HAP-1 (cell line): ENCODE measurements at regions not wholly inside any gene's neighbourhood (a gene's known extent, or its start where the extent isn't known, plus 50 kb on each side); places are given as distances from the start of the nearest gene placed in this dataset.
A peak's percentile ranks its signal among the peaks of the same experiment; 100 is the strongest.

Source experiments
- DNase-seq, 2 experiments: peaks; one replicate each; pipeline ENCODE4 v3.0.0-alpha.2; 2016 to 2020; ENCODE audit warnings: low spot score in 2 of 2
- H3K27me3 ChIP-seq: fragments of 250-450 bp; sonication (Bioruptor Pico); 2 replicates; pipeline ENCODE4 v1.5.1; 2020; ENCODE audit warnings: low read depth, mild to moderate bottlenecking, moderate library complexity
- H3K36me3 ChIP-seq: fragments of 250-450 bp; sonication (Bioruptor Pico); replicated peaks from 2 replicates; pipeline ENCODE4 v1.5.1; 2020; ENCODE audit warnings: mild to moderate bottlenecking
- H3K4me1 ChIP-seq: fragments of 250-450 bp; sonication (Bioruptor Pico); 2 replicates; pipeline ENCODE4 v1.5.1; 2020; ENCODE audit warnings: mild to moderate bottlenecking
- H3K4me3 ChIP-seq: fragments of 250-450 bp; sonication (Bioruptor Pico); 2 replicates; pipeline ENCODE4 v1.5.1; 2020; ENCODE audit warnings: mild to moderate bottlenecking, moderate library complexity
- H3K9me3 ChIP-seq: fragments of 250-450 bp; sonication (Bioruptor Pico); 2 replicates; pipeline ENCODE4 v1.5.1; 2020; ENCODE audit warnings: mild to moderate bottlenecking, moderate library complexity
- in situ Hi-C: fragments of 300-500 bp; cut with MboI; formaldehyde crosslinking; loops from 3 replicates; pipeline ENCODE4 v1.14.3; 2020; ENCODE audit warnings: low sequenced_read_pairs, inconsistent platforms, mixed read lengths

DNA sequence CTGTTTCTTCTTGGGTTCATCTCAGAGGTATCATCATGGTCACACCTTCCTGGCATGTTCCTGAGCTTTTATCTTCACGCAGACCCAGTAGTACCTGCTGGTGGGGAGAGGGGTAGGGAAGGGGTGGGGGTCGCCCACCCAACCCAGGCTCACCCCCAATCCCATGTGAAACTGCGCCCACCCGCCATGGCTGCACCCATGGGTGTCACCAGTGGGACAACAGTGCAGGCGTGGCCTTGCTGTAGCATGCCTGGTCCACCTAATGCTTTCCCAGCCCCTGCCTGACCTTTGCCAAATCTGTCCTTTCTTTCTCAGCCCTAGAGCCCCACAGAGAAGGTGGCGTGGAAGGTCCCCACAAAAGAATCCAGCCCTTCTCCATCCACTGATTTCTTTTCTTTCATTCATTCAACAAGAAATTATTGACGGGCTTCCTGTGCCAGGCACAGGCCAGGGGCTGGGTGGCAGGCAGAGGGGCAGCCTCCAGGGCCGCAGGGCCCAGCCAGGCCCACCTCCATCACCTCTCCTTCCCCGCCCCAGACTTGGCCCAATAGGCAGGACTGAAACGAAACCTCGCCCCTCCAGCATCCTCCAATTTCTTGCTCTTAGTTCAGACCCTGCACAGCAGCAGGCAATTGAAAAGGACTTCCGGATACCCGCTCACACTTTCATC, 79.1 kb upstream of the TNRC6C start:
- peaks cover 2% of the 10 kb centered on the region; the same call in 1 of the 2 replicates for H3K27me3 ChIP-seq
- in situ Hi-C loops: no loop called here

DNA sequence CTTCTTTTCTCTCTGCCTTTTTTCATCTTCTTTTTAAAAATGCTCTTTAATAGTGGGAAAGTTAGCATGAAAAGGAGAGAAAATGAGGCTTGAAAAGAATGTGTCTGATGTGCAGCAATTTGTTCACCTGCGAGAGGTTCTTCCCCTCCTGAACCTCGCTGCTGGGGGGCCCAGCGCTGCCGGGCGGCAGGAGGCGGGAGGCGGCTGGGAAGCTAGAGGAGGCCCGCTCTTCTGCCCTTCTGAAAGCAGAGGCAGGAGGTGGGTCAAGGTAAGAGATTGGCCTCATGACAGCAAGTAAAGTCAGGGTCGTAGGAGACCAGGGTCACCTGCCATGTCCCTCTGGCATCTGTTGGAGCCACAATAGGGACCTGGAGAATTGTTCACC, 78.6 kb upstream of the TNRC6C start:
- Histone ChIP-seq H3K36me3 (no peaks in the 10 kb centered on the region), H3K27me3 (peaks cover 3% of the 10 kb centered on the region; the same call in 1 of the 2 replicates), H3K9me3 (no peaks in the 10 kb centered on the region), H3K4me3 (no peak overlapping the region), H3K4me1 (no peaks in the 10 kb centered on the region)
- DNase-seq: no peak
- in situ Hi-C loops: no loop called here

More for the DNA sequence above, 79.1 kb upstream of the TNRC6C start:
- Histone ChIP-seq H3K36me3 (no peaks in the 10 kb centered on the region), H3K4me1 (no peaks in the 10 kb centered on the region), H3K4me3 (no peak overlapping the region), H3K9me3 (no peaks in the 10 kb centered on the region)
- no peak for DNase-seq

DNA sequence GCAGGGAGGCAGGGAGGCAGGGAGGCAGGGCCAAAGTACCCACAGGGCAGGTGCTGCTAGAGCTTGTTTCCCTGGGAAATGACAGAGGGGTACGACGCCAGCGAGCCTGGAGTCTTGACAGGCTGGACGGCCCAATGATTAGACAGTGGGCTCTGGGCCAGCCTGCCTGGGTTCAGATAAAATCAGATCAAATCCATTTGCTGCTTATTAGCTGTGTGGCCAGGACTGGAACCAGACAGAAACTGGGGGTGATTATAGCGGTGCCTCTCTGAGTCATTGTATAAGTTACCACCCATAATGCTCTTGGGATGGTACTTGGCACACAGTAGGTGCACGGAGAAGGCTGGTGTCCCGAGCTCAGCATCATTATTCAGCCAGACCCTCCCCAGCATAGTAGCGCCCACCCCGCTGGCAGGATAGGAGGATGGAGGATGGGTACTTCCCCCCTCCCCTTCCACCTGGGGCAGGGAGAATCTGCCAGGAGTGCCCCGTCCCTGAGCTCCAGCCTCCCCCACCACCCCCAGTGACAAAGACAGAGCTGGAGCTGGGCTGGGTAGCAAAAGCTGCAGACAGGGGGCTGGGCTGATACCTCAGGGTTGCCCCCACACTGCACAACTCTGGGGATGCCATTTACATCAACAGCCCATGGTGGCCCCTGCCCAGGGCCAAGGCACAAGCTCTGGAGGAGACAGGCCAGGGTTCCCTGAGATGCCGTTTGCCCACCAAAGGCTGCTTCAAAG, 77.6 kb upstream of the TNRC6C start:
- H3K4me1 ChIP-seq: no peaks in the 10 kb centered on the region
- H3K9me3 ChIP-seq: no peaks in the 10 kb centered on the region
- H3K27me3 ChIP-seq: peaks cover 3% of the 10 kb centered on the region; the same call in 1 of the 2 replicates
- no peak for DNase-seq
- no peak overlapping the region for H3K4me3 ChIP-seq
- no peaks in the 10 kb centered on the region for H3K36me3 ChIP-seq
- in situ Hi-C loops: no loop called here

DNA sequence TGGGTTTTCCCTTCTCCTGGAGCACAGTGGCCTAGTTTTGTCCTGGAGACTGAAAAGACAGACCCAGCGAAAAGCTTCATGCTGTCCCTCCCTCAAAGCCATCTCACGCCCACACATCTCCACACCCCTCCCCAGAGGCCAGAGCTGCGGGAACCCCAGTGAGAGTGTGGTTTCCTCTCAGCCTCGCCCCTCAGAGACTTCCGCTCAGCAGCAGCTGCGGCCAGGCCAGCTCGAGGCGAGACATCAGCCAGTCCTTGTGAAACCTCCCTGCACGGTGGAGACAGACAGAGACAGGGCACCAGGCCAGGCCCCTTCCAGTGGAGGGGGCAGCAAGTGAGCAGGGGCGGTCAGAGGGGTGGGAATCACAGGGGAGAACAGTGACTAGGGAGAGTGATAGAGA, 77.0 kb upstream of the TNRC6C start:
- Histone ChIP-seq H3K36me3 (no peaks in the 10 kb centered on the region), H3K4me3 (no peak overlapping the region), H3K9me3 (no peaks in the 10 kb centered on the region), H3K27me3 (peaks cover 5% of the 10 kb centered on the region), H3K4me1 (no peaks in the 10 kb centered on the region)
- no peak for DNase-seq
- in situ Hi-C loops: no loop called here

DNA sequence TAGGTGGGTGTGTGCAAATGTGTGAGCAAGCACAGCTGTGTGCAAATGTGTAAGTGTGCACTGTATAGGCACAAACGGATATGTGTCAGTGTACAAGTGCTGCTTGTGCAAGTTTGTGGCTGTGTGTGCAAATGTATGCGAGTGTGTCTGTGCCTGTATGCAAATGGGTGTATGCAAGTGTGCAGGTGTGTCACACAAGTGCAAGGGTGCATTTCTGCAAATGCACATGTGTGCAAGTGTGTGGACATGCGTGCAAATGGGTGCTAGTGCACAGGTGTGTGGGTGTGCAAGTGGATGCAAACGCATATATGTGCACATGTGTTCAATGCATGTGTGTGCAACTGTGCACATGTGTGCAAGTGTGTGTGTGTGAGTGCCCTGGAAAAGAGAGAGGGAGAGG, 76.5 kb upstream of the TNRC6C start:
- Histone ChIP-seq H3K36me3 (no peaks in the 10 kb centered on the region), H3K4me1 (peaks cover 1% of the 10 kb centered on the region), H3K4me3 (no peak overlapping the region), H3K9me3 (no peaks in the 10 kb centered on the region), H3K27me3 (peaks cover 10% of the 10 kb centered on the region)
- DNase-seq: no peak
- in situ Hi-C loops: no loop called here

DNA sequence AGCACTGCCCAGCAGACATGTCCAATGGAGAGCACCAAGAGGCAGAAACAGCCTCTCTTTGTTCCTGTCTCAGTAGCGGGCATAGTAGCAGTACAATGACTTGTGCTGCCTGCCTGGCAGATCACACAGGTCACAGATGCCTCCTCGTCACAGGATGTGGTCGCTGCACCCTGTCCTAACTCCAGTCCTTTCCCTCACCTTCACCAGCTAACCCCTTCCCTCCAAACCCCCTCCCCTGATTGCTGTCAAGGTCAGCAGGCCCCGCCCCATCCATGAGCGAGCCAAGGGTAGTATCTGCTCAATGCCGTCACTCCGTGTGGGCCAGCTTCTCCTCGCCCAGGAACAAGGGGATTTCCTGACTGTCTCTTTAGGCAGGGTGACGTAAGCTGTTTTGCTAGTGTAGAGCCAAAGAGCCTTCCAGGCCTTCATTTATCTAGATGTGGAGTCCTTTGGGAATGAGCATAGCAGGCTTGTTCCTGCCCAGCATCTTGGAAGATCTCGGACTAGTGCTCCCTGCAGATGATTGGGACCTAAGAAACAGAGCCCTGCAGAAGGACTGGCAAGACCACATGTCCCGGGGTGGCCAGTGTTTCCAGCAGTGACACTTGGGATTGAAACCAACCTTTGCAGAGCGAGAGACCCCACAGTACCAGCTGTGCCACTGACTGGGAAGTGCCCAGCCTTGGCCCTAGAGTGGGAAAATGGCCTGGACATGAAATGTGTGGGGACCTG, 75.9 kb upstream of the TNRC6C start:
- H3K9me3 ChIP-seq: no peaks in the 10 kb centered on the region
- in situ Hi-C loops: no loop called here
- no peak overlapping the region for H3K4me3 ChIP-seq
- H3K27me3 ChIP-seq: peaks cover 15% of the 10 kb centered on the region
- DNase-seq: no peak
- no peaks in the 10 kb centered on the region for H3K36me3 ChIP-seq
- peaks cover 7% of the 10 kb centered on the region for H3K4me1 ChIP-seq

DNA sequence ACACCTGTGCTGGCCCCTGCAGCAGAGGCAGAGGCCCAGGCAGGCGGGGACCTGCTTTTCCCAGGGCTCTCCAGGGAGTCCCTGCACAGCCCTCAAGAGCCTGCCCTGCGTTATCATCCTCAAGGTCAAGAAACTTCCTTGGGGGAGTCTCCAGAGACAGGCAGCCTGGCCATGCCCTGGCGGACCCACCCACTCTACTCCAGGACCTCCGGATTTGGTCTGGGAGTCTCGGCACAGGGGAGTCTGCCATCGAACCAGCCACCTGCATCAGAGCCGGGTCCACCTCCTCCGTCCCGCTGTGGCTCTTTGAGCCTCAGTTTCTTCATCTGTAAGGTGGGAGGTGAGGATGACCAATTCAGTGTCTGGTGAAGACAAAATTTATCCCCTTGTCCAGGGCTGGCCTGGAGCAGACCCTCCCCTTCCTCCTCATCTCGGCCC, 75.3 kb upstream of the TNRC6C start:
- in situ Hi-C loops: no loop called here
- DNase-seq: no peak

DNA sequence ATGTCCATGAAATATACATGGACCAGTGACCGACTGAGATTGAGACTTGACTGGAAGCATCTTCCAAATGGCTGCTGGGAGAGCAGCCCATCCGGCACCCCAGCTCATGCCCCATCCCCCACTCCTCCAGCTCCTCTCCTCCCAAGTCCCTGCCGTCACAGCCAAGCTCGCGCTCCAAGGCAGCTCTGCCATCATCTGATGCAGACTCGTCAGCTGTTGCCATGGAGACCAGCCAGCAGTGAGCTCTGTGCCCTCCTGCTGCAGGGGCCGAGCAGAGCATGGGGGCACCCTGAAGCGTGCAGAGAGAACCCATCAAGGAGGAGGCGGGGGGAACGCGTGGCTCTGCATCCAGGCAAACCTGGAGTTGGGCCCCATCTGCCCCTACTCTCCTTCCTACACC, 74.5 kb upstream of the TNRC6C start:
- Histone ChIP-seq H3K27me3 (peaks cover 17% of the 10 kb centered on the region), H3K4me3 (no peak overlapping the region), H3K9me3 (no peaks in the 10 kb centered on the region), H3K4me1 (peaks cover 11% of the 10 kb centered on the region), H3K36me3 (no peaks in the 10 kb centered on the region)
- DNase-seq: peak in 1 of 2 experiments; percentile 43
- in situ Hi-C loops: no loop called here

More for the DNA sequence above, 75.3 kb upstream of the TNRC6C start:
- no peaks in the 10 kb centered on the region for H3K36me3 ChIP-seq
- no peak overlapping the region for H3K4me3 ChIP-seq
- H3K9me3 ChIP-seq: no peaks in the 10 kb centered on the region
- H3K27me3 ChIP-seq: peaks cover 15% of the 10 kb centered on the region
- peaks cover 11% of the 10 kb centered on the region for H3K4me1 ChIP-seq

DNA sequence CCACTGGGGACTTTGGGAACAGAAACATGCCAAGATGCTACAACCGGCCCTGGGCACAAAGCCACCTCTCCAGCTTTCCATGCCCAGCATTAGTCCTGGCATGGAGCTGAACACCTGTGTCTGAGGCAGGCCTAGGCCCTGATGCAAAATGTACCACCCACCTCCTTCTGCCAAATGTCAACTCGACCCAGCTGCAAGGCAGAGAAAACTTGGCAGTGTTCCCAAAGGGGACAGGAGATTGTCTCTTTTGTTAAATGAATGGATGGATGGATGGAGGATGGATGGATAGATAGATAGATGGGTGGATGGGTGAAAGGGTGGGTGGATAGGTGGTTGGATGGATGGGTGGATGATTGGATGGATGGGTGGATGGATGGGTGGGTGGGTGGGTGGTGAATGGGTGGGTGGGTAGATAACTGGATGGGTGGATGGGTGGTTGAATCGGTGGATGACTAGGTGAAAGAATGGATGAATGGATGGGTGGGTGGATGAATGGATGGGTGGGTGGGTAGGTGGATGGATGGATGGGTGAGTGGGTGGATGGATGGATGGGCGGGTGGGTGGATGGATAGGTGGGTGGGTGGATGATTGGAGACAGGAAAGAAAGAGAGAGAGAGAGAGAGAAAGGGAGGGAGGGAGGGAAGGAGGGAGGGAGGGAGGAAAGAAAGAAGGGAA, 73.4 kb upstream of the TNRC6C start:
- DNase-seq: no peak
- H3K4me3 ChIP-seq: no peak overlapping the region
- in situ Hi-C loops: no loop called here
- H3K9me3 ChIP-seq: no peaks in the 10 kb centered on the region
- H3K27me3 ChIP-seq: peaks cover 17% of the 10 kb centered on the region
- peaks cover 11% of the 10 kb centered on the region for H3K4me1 ChIP-seq
- H3K36me3 ChIP-seq: no peaks in the 10 kb centered on the region

DNA sequence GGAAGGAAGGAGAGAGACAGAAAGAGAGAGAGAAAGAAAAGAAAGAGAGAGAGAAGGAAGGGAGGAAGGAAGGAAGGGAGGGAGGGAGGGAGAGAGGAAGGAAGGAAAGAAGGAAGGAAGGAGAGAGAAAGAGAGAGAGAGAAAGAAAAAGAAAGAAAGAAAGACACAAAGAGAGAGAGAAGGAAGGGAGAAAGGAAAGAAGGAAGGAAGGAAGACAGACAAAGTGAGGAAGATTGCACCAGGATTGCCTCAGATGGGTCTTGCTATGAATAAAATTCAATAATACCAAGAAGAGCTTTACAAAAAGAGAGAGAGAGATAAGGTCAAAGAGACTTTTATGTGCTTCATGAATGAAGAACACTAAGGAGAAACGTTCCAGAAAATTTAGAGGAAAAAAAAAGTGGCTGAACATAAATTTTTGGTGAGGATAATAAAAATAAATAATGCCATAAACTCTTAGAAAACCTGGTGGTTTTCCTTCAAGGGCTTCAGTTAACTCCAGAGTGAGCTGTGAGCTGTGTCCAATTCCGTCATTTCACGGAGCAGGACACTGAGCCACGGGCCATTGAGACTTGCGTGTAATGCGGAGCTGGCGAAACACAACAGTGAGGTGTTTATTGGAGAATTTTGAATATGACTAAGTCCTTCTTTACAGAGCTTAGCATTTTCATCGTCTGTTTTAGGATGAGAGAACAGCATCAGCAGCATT, 72.7 kb upstream of the TNRC6C start:
- H3K36me3 ChIP-seq: no peaks in the 10 kb centered on the region
- no peaks in the 10 kb centered on the region for H3K9me3 ChIP-seq
- H3K4me1 ChIP-seq: peaks cover 11% of the 10 kb centered on the region
- peaks cover 17% of the 10 kb centered on the region for H3K27me3 ChIP-seq
- in situ Hi-C loops: no loop called here
- no peak for DNase-seq
- H3K4me3 ChIP-seq: no peak overlapping the region

DNA sequence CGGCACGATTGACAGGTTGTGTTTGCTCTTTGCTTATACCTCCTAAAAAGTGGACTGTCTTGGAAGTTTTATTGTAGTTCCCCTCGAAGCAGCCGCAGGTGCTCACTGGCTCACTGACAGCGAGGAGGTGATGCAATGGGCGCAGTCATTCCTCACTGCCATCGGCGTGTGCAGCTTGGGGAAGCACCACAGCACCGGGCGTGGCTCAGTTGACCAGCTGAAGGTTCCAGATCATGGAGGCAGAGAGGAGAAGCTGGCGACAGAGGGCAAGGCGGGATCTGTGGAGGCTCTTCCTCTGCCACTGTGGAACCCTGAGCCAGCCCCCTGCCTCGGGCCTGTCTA, 72.1 kb upstream of the TNRC6C start:
- H3K27me3 ChIP-seq: peaks cover 17% of the 10 kb centered on the region
- H3K36me3 ChIP-seq: no peaks in the 10 kb centered on the region
- no peak overlapping the region for H3K4me3 ChIP-seq
- H3K9me3 ChIP-seq: no peaks in the 10 kb centered on the region
- H3K4me1 ChIP-seq: peaks cover 11% of the 10 kb centered on the region
- no peak for DNase-seq
- in situ Hi-C loops: no loop called here

DNA sequence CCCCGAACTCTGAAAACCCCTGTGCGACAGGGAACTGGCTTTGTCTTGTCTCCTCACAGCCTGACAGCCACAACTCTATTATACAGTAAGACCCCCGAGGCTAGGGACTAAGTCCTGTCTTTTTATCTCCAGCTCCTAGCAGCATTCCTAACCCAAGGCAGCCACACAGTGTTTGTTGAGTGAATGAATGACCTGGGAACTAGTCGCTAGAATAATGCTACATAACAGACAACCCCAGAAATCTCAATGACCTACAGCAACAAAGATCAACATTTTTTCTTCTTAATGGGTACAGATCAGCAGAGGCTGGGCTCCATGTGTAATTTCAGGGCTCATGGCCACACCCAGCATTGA, 71.4 kb upstream of the TNRC6C start:
- Histone ChIP-seq H3K4me3 (no peak overlapping the region), H3K4me1 (peaks cover 11% of the 10 kb centered on the region), H3K27me3 (peaks cover 17% of the 10 kb centered on the region), H3K9me3 (no peaks in the 10 kb centered on the region), H3K36me3 (no peaks in the 10 kb centered on the region)
- no peak for DNase-seq
- in situ Hi-C loops: no loop called here

DNA sequence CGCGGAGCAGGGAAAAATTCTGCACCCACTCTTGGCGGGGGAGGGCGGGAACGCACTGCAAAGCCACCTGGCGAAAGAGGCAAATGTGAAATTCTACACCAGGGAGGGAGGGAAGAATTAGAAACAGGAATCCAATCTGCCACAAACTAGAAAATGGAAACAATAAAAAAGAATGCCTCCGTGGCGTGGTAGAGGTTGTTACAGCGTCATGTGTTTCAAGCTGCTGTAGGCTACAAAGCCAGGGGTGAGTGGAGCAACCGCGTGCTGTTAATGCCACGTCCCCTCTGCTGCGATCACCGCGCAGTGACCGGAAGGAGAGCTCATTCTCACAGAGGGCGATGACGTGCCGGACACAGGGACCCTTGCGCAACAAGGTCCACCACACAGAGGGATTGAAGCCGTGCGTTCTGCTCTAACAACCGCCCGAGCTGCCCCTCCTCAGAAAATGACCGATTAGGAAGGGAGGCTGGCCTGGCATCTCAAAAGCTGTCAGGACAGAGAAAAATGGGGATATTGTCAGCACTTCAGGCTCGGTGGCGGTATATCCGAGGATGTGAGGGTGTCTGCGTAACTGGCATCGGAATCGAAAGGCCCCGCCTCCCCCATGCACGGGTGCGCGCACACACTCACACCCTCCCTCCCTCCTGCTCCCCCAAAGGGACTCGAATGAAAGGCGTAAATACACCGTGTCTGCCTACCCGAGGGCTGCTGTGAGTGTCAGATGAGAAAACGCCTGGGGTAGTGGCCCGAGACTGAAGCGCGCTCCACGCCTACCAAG, 70.8 kb upstream of the TNRC6C start:
- no peaks in the 10 kb centered on the region for H3K36me3 ChIP-seq
- DNase-seq: peak in 1 of 2 experiments; percentile 44
- in situ Hi-C loops: no loop called here
- H3K4me3 ChIP-seq: peak overlapping the region; percentile 8
- no peaks in the 10 kb centered on the region for H3K9me3 ChIP-seq
- peaks cover 11% of the 10 kb centered on the region for H3K4me1 ChIP-seq
- H3K27me3 ChIP-seq: peaks cover 17% of the 10 kb centered on the region
